ENCODE measurements at regions not wholly inside any gene's neighbourhood (a gene's known extent, or its start where the extent isn't known, plus 50 kb on each side); places are given as distances from the start of the nearest gene placed in this dataset.
"Not testable (repeated sequence)": the region's sequence is repeated elsewhere in the genome, so short reads cannot be mapped to it uniquely, and the experiment has no call there.

DNA sequence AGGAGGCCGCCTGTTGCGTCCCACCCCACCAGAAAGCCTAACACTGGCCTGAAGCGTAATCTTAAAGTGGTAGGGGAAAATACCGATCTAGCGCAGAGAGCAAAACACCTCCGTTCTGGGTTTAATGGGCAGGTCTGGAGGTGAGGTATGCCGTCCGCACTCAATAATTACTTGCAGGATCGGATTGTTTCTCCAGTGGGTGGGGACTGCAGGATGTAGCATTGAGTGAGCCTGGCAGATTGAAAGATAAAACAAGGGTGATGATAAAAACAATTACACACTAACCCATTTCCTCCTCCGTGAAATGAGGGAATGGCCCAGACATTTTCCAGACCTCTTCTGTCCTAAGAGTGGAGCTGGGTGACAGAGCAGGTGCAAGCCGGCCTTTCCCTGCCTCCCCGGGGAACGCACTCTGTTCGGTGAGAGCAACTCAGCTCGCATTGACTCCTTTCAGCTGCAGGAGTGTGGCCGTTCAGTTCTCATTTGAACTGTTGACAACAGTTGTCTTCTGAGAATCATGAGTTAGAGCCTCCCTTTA, 110.2 kb upstream of the DOCK9 start:
- H3K27ac Mint-ChIP-seq: peak overlapping the region; percentile 97
- ATAC-seq (replicated peaks in 1 of 2) (peak; percentile 23 to 28), DNase-seq (peak; percentile 30 to 37)
- H3K9me3 Mint-ChIP-seq: no peaks in the 10 kb centered on the region
- H3K4me1 Mint-ChIP-seq (ENCODE audit: low read depth): peaks cover 34% of the 10 kb centered on the region
- peak overlapping the region; percentile 98 for H3K4me3 Mint-ChIP-seq
- no peaks in the 10 kb centered on the region for H3K27me3 Mint-ChIP-seq (ENCODE audit: low read depth)
- H3K36me3 Mint-ChIP-seq (ENCODE audit: insufficient read depth in 2 of 2): peaks cover 0 to 5% of the 10 kb centered on the region in 2 donors

DNA sequence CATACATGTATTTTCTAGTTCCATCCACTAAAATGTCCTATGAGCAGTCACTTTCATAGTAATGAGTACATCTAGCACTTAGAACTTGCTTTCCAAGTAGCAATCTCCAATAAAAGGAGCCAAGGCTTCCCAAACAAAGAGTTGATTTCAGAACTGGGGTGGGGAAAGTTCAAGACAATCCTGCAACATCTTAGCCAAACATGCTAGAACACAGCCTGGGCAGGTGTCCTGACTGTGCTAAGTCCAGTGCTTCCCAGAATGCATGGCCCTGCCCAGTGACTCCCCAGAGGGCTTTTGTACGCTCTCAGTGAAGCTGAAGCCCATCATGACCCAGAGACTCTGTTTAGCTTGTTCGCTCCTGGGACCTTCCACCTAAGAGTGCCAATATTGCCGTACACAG, 106.7 kb upstream of the UBAC2 start:
- Mint-ChIP-seq H3K9me3 (no peaks in the 10 kb centered on the region), H3K36me3 (ENCODE audit: insufficient read depth in 2 of 2) (no peaks in the 10 kb centered on the region), H3K4me3 (no peak overlapping the region), H3K27me3 (ENCODE audit: low read depth) (no peaks in the 10 kb centered on the region), H3K27ac (no peak overlapping the region), H3K4me1 (ENCODE audit: low read depth) (no peaks in the 10 kb centered on the region)
- ATAC-seq (replicated peaks in 1 of 2): no peak
- DNase-seq: no peak

DNA sequence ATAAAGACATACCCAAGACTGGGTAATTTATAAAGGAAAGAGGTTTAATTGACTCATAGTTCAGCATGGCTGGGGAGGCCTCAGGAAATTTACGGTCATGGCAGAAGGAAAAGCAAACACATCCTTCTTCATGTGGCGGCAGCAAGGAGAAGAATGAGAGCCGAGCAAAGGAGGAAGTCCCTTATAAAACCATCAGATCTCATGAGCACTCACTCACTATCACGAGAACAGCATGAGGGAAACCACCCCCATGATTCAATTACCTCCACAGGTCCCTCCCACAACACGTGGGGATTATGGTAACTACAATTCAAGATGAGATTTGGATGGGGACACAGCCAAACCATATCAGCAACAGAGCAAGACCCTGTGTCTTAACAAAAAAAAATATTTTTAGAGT, 98.8 kb upstream of the UBAC2 start:
- ATAC-seq (replicated peaks in 1 of 2); H3K4me1 Mint-ChIP-seq (ENCODE audit: low read depth); DNase-seq; H3K4me3 Mint-ChIP-seq; H3K9me3 Mint-ChIP-seq; H3K27me3 Mint-ChIP-seq (ENCODE audit: low read depth); H3K27ac Mint-ChIP-seq; H3K36me3 Mint-ChIP-seq (ENCODE audit: insufficient read depth in 2 of 2): not testable (repeated sequence)

DNA sequence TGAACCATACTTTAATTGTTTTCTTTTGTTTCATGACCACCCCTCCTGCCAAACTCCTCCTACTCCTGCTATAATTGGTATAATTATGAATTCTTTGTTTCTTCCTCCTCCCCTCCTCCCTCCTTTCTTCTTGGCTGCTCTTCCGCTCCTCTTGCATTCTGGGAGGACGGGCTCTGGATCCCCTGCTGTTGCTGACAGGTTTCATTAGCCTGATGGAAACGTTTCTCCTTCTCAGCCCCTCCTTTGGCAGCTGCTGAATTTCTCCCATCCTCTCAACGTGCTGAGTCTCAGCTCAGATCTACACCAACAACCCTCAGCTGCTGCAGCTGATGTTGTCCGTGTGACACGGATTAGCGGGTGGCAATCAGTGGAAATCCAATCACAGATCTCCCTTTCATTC, 97.1 kb upstream of the UBAC2 start:
- H3K4me1 Mint-ChIP-seq (ENCODE audit: low read depth): peaks cover 14% of the 10 kb centered on the region
- peaks cover 0 to 6% of the 10 kb centered on the region in 2 donors for H3K36me3 Mint-ChIP-seq (ENCODE audit: insufficient read depth in 2 of 2)
- ATAC-seq (replicated peaks in 1 of 2): no peak
- peaks cover 8% of the 10 kb centered on the region for H3K27me3 Mint-ChIP-seq (ENCODE audit: low read depth)
- H3K27ac Mint-ChIP-seq: no peak overlapping the region
- DNase-seq: no peak
- H3K9me3 Mint-ChIP-seq: peaks cover 1% of the 10 kb centered on the region in 2 donors
- no peak overlapping the region for H3K4me3 Mint-ChIP-seq

DNA sequence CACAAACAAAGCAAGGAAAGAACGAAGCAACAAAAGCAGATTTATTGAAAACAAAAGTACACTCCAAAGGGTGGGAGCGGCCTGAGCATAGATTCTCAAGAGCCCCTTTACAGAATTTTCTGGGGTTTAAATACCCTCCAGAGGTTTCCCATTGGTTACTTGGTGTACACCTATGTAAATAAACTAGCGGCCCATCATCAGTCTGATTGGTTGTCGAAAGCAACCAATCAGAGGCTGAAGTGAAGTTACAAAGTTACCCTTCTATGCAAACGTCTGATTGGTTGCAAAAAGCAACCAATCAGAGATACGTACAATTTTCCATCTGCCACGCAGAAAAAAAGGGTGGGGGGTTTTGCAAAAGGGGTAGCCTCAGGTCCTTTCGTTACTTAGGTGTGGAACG, 96.3 kb upstream of the UBAC2 start:
- H3K27ac Mint-ChIP-seq: no peak overlapping the region
- peaks cover 0 to 6% of the 10 kb centered on the region in 2 donors for H3K36me3 Mint-ChIP-seq (ENCODE audit: insufficient read depth in 2 of 2)
- ATAC-seq (replicated peaks in 1 of 2) (no peak), DNase-seq (no peak)
- H3K4me1 Mint-ChIP-seq (ENCODE audit: low read depth): peaks cover 14% of the 10 kb centered on the region
- H3K27me3 Mint-ChIP-seq (ENCODE audit: low read depth): peaks cover 8% of the 10 kb centered on the region
- no peak overlapping the region for H3K4me3 Mint-ChIP-seq
- peaks cover 1 to 3% of the 10 kb centered on the region in 2 donors for H3K9me3 Mint-ChIP-seq

DNA sequence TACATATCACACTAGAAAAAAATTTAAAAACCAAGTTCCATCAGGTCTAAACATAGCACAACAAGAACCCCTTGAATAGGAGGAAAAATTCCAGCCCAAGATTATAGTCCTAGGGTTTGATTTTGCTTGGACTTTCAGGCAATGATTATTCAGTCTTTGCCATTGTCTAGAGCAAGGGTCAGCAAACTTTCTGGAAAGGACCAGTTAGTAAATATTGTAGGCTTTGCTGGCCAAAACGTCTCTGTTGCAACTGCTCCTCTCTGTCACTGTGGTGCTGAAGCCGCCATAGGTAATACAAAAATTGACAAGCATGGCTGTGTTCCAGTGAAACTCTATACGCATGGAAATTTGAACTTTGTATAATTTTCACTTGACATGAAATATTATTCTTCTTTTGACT, 95.5 kb upstream of the UBAC2 start:
- no peak for ATAC-seq (replicated peaks in 1 of 2)

DNA sequence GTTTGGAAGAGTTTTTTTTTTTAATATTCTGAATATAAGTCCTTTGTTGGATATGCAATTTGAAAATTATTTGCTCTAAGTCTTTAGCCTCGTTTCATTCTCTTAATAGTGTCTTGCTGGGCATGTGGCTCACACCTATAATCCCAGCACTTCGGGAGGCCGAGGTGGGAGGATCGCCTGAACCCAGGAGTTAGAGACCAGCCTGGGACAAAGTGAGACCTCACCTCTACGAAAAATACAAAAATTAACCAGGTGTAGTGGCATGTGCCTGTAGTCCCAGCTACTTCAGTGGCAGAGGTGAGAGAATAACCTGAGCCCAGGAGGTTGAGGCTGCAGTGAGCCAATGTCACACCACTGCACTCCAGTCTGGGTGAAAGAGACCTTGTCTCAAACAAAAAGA, 87.3 kb upstream of the UBAC2 start:
- DNase-seq (no peak), ATAC-seq (replicated peaks in 1 of 2) (no peak)
- Mint-ChIP-seq H3K36me3 (ENCODE audit: insufficient read depth in 2 of 2) (no peaks in the 10 kb centered on the region), H3K27me3 (ENCODE audit: low read depth) (no peaks in the 10 kb centered on the region), H3K27ac (no peak overlapping the region), H3K4me3 (no peak overlapping the region), H3K9me3 (peaks cover 0 to 2% of the 10 kb centered on the region in 2 donors), H3K4me1 (ENCODE audit: low read depth) (no peaks in the 10 kb centered on the region)

More for the DNA sequence above, 95.5 kb upstream of the UBAC2 start:
- Mint-ChIP-seq H3K27me3 (ENCODE audit: low read depth) (peaks cover 8% of the 10 kb centered on the region), H3K9me3 (peaks cover 1 to 3% of the 10 kb centered on the region in 2 donors), H3K4me3 (no peak overlapping the region), H3K4me1 (ENCODE audit: low read depth) (peaks cover 14% of the 10 kb centered on the region), H3K36me3 (ENCODE audit: insufficient read depth in 2 of 2) (peaks cover 0 to 6% of the 10 kb centered on the region in 2 donors), H3K27ac (no peak overlapping the region)
- no peak for DNase-seq

DNA sequence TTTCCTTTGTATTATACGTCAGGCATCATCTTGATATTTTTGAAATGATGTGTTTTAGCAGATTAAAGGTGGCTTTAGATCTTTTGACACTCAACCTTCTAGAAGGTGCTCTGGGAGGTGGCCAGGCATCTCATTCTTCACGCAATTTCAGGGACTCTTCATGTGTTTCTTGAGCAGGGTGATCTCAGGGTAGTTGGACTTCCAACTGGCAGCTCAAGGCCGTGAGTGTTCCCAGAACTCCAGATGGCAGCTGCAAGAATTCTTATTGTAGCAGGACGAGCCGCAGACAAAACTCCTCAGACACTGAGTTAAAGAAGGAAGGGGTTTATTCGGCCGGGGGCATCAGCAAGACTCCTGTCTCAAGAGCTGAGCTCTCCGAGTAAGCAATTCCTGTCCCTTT, 82.5 kb upstream of the UBAC2 start:
- DNase-seq: no peak
- H3K36me3 Mint-ChIP-seq (ENCODE audit: insufficient read depth in 2 of 2): peaks cover 11 to 14% of the 10 kb centered on the region in 2 donors
- H3K4me3 Mint-ChIP-seq: no peak overlapping the region
- H3K27ac Mint-ChIP-seq: no peak overlapping the region
- ATAC-seq (replicated peaks in 1 of 2): no peak
- peaks cover 28% of the 10 kb centered on the region for H3K4me1 Mint-ChIP-seq (ENCODE audit: low read depth)
- H3K9me3 Mint-ChIP-seq: peaks cover 4 to 7% of the 10 kb centered on the region in 2 donors
- H3K27me3 Mint-ChIP-seq (ENCODE audit: low read depth): no peaks in the 10 kb centered on the region

DNA sequence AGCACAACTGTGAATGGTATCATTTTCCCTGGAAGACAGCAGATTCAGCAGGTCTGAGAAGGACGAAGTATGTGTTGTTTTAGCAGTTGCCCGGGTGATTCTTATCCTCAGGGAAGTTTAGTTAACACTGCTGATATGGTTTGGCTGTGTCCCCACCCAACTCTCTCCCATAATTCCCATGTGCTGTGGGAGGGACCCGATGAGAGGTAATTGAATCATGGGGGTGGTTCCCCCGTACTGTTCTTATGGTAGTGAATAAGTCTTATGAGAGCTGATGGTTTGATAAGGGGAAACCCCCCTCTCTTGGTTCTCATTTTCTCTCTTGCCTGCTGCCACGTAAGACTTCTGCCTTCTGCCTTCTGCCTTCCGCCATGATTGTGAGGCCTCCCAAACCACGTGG, 81.0 kb upstream of the UBAC2 start:
- peaks cover 40% of the 10 kb centered on the region for H3K4me1 Mint-ChIP-seq (ENCODE audit: low read depth)
- H3K9me3 Mint-ChIP-seq: peaks cover 4 to 7% of the 10 kb centered on the region in 2 donors
- peak overlapping the region; percentile 34 for H3K27ac Mint-ChIP-seq
- H3K27me3 Mint-ChIP-seq (ENCODE audit: low read depth): no peaks in the 10 kb centered on the region
- H3K4me3 Mint-ChIP-seq: peak overlapping the region; percentile 15 to 17
- ATAC-seq (replicated peaks in 1 of 2): peak; percentile 81 to 85
- DNase-seq: peak; percentile 40 to 46
- peaks cover 11 to 14% of the 10 kb centered on the region in 2 donors for H3K36me3 Mint-ChIP-seq (ENCODE audit: insufficient read depth in 2 of 2)

DNA sequence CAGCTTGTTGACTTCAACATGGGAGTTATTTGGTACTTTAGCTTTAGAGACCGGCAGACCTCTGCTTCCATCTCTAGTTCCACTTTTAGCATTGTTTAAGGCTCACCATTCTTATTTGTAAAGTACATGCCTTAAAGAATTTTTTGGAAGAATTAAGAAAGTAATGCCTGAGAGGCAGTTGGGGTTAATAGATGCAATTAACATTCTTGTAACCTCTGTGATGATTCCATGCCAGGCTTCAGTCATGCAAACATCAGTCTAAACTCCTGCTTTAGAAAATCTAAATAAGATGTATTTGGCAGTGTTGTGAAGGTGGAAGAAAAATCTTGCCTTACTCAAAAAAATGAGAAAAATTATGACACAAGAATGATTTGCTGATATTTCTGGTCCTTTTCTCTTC, 79.9 kb upstream of the UBAC2 start:
- H3K4me1 Mint-ChIP-seq (ENCODE audit: low read depth): peaks cover 51% of the 10 kb centered on the region
- H3K36me3 Mint-ChIP-seq (ENCODE audit: insufficient read depth in 2 of 2): peaks cover 11 to 14% of the 10 kb centered on the region in 2 donors
- H3K9me3 Mint-ChIP-seq: peaks cover 4 to 7% of the 10 kb centered on the region in 2 donors

DNA sequence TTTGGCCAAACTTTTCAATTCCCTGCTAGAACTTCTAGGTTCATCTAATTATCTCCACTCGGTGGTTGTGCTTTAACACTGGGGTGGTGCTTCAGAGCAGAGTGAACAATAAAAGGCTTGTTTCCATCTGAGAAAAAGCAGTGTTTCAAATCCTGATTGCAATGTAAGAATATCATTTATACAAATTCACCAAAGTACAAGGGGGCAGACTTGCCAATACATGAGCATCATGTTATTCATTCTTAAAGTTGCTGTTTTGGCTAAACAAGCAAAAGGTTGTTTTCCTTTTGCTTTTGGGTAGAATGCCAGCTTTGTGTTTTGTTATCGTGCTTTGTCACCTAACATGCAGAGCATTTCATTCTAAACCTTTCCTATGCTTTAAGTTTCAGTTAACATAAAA, 78.5 kb upstream of the UBAC2 start:
- peaks cover 11 to 14% of the 10 kb centered on the region in 2 donors for H3K36me3 Mint-ChIP-seq (ENCODE audit: insufficient read depth in 2 of 2)
- H3K27ac Mint-ChIP-seq: no peak overlapping the region
- no peaks in the 10 kb centered on the region for H3K27me3 Mint-ChIP-seq (ENCODE audit: low read depth)
- peaks cover 51% of the 10 kb centered on the region for H3K4me1 Mint-ChIP-seq (ENCODE audit: low read depth)
- peaks cover 4 to 7% of the 10 kb centered on the region in 2 donors for H3K9me3 Mint-ChIP-seq
- H3K4me3 Mint-ChIP-seq: peak overlapping the region in 1 of 2 donors; percentile 63
- ATAC-seq (replicated peaks in 1 of 2): no peak
- DNase-seq: no peak

More for the DNA sequence above, 79.9 kb upstream of the UBAC2 start:
- Mint-ChIP-seq H3K4me3 (peak overlapping the region; percentile 7 to 54), H3K27me3 (ENCODE audit: low read depth) (no peaks in the 10 kb centered on the region), H3K27ac (peak overlapping the region; percentile 17)
- DNase-seq (no peak), ATAC-seq (replicated peaks in 1 of 2) (no peak)

DNA sequence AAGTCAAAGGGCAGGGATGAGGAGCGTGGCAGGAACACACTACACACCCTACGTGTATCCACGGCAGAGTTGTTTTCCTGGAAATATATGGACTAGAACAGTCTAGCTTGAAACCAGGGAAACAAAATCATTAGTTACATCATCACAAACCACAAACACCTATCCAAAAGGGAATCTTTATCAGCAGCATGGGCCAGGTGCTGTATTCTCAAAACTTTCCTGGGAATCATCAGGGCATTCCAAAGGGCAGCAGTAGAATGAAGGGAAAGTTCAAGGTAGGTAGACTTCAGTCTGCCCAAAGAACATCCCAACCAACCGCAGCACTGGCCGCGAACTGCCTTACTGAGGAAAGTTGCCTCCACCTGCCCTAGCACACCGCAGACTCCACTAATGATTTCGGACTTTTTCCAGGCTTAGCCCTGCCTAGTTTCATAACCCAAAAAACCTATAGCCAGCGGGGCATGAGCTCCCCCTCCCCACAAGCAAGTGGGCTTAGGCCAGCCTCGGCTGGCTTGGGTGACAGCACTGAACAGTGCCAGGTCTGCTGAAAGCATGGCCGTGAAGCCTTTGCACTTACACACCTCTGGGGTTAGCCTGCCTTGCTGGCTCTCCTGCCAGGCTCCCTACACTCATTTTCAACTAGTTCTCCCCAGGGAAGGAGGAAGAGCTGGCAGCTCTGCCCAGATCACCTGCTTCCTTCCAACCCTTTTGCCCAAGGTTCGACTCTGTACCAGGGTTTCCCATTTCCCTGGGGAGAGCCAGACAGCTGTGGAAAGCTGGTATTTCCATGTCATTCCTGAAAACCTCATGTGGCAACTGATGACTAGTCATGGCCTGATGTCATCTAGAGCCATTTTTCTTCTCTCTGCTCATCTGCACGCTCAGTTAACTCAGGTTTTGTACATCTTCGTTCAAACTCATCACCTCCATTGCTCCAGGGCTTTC, 77.3 kb upstream of the UBAC2 start:
- Mint-ChIP-seq H3K4me3 (no peak overlapping the region), H3K4me1 (ENCODE audit: low read depth) (peaks cover 51% of the 10 kb centered on the region), H3K27ac (no peak overlapping the region), H3K27me3 (ENCODE audit: low read depth) (no peaks in the 10 kb centered on the region), H3K36me3 (ENCODE audit: insufficient read depth in 2 of 2) (peaks cover 11 to 14% of the 10 kb centered on the region in 2 donors), H3K9me3 (peaks cover 4 to 8% of the 10 kb centered on the region in 2 donors)
- ATAC-seq (replicated peaks in 1 of 2) (no peak), DNase-seq (no peak)

DNA sequence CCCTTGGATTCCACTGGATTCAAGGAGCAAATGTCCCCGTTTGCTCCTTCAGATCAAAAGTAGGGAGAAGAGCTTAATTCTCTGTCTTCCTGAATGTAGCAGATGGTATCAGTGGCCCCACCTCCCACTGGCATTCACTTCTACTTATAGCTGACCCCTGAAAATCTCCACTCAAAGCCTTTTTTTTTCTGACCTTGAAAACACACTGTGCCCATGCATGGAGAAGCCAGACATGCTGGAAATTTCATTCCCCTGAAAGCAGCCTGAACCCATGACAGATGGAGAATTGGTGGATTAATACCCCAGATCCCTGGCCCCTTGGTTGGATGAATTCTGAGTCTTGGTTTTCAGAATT, 76.6 kb upstream of the UBAC2 start:
- no peak for DNase-seq
- H3K4me3 Mint-ChIP-seq: peak overlapping the region in 1 of 2 donors; percentile 69
- peaks cover 11 to 14% of the 10 kb centered on the region in 2 donors for H3K36me3 Mint-ChIP-seq (ENCODE audit: insufficient read depth in 2 of 2)
- H3K9me3 Mint-ChIP-seq: peaks cover 4 to 8% of the 10 kb centered on the region in 2 donors
- no peaks in the 10 kb centered on the region for H3K27me3 Mint-ChIP-seq (ENCODE audit: low read depth)
- peaks cover 51% of the 10 kb centered on the region for H3K4me1 Mint-ChIP-seq (ENCODE audit: low read depth)
- no peak for ATAC-seq (replicated peaks in 1 of 2)
- H3K27ac Mint-ChIP-seq: no peak overlapping the region
